GM23248 (cell line): ENCODE measurements at regions not wholly inside any gene's neighbourhood (a gene's known extent, or its start where the extent isn't known, plus 50 kb on each side); places are given as distances from the start of the nearest gene placed in this dataset.
A peak's percentile ranks its signal among the peaks of the same experiment; 100 is the strongest.
"Not testable (repeated sequence)": the region's sequence is repeated elsewhere in the genome, so short reads cannot be mapped to it uniquely, and the experiment has no call there.

Experiments
- DNase-seq: peaks from one replicate; pipeline ENCODE4 v3.0.0-alpha.2; 2015
- H2AFZ ChIP-seq: fragments of 200-600 bp; sonication (generic); 2 replicates; pipeline ENCODE4 v1.6.1; 2016; ENCODE audit warnings: antibody characterized with exemption
- H3F3A ChIP-seq: fragments of 200-600 bp; sonication (generic); 2 replicates; pipeline ENCODE4 v1.6.1; 2016; ENCODE audit warnings: mild to moderate bottlenecking, antibody characterized with exemption, mixed run types; ENCODE audit not compliant: insufficient read depth
- H3K27ac ChIP-seq: fragments of 200-600 bp; sonication (generic); 2 replicates; pipeline ENCODE4 v1.5.1; 2016; ENCODE audit warnings: mild to moderate bottlenecking
- H3K27me3 ChIP-seq: fragments of 200-600 bp; sonication (generic); replicated peaks from 2 replicates; pipeline ENCODE4 v1.6.1; 2016; ENCODE audit warnings: mild to moderate bottlenecking; ENCODE audit not compliant: insufficient read depth
- H3K36me3 ChIP-seq: fragments of 200-600 bp; sonication (generic); 2 replicates; pipeline ENCODE4 v1.6.1; 2016; ENCODE audit warnings: low read depth, mild to moderate bottlenecking
- H3K4me1 ChIP-seq: fragments of 200-600 bp; sonication (generic); 2 replicates; pipeline ENCODE4 v1.6.1; 2016; ENCODE audit warnings: mild to moderate bottlenecking; ENCODE audit not compliant: insufficient read depth
- H3K4me2 ChIP-seq: fragments of 200-600 bp; sonication (generic); one replicate; pipeline ENCODE4 v1.6.1; 2016; ENCODE audit warnings: mild to moderate bottlenecking; ENCODE audit not compliant: unreplicated experiment
- H3K4me3 ChIP-seq: fragments of 200-600 bp; sonication (generic); 2 replicates; pipeline ENCODE4 v1.5.1; 2016; ENCODE audit warnings: mild to moderate bottlenecking
- H3K79me2 ChIP-seq: fragments of 200-600 bp; sonication (generic); 2 replicates; pipeline ENCODE4 v1.6.1; 2016; ENCODE audit warnings: mild to moderate bottlenecking; ENCODE audit not compliant: insufficient read depth
- H3K9ac ChIP-seq: fragments of 200-600 bp; sonication (generic); 2 replicates; pipeline ENCODE4 v1.6.1; 2016; ENCODE audit warnings: mild to moderate bottlenecking
- H3K9me2 ChIP-seq: fragments of 200-600 bp; sonication (generic); 2 replicates; pipeline ENCODE4 v1.6.1; 2016; ENCODE audit warnings: mixed run types, mild to moderate bottlenecking, moderate library complexity; ENCODE audit not compliant: insufficient read depth
- H3K9me3 ChIP-seq: fragments of 200-600 bp; sonication (generic); one replicate; pipeline ENCODE4 v1.6.1; 2017; ENCODE audit warnings: low read depth
- H4K20me1 ChIP-seq: fragments of 200-600 bp; sonication (generic); 2 replicates; pipeline ENCODE4 v1.6.0; 2016; ENCODE audit not compliant: insufficient read depth
- EZH2 ChIP-seq: fragments of 200-600 bp; sonication (generic); IDR thresholded peaks from 2 replicates; pipeline ENCODE4 v1.6.1; 2018; ENCODE audit warnings: antibody characterized with exemption, mild to moderate bottlenecking; ENCODE audit not compliant: insufficient read depth, poor library complexity, severe bottlenecking
- EZH2phosphoT487 ChIP-seq: fragments of 200-600 bp; sonication (generic); IDR thresholded peaks from 2 replicates; pipeline ENCODE4 v1.6.1; 2018; ENCODE audit warnings: antibody characterized with exemption, moderate library complexity, mild to moderate bottlenecking, low read depth; ENCODE audit not compliant: insufficient read depth
- WGBS, 2 experiments: methylation state at CpG; one replicate each; pipeline ENCODE4 v1.1.6; 2015 to 2017; ENCODE audit warnings: low lambda C conversion rate in 2 of 2, low coverage in 1 of 2; ENCODE audit errors: missing lambda C conversion rate in 2 of 2; 5-methylcytosine and 5-hydroxymethylcytosine counted together
- in situ Hi-C: fragments of 300-500 bp; cut with MboI; formaldehyde crosslinking; loops from 2 replicates; pipeline ENCODE4 v1.15.0; 2020

GRCh38 chr11:104678408-104678807 lies 219.9 kb downstream of the CASP12 start:
- peaks cover 5% of the 10 kb centered on the region; the same call in 1 of the 2 replicates for H3K9me2 ChIP-seq
- no peaks in the 10 kb centered on the region for H4K20me1 ChIP-seq
- in situ Hi-C loops = no loop called here
- H3K27ac ChIP-seq = no peak overlapping the region
- no peak overlapping the region for H3K9ac ChIP-seq
- H3K4me2 ChIP-seq = no peak overlapping the region
- H3K9me3 ChIP-seq = no peaks in the 10 kb centered on the region
- H3K4me1 ChIP-seq = no peaks in the 10 kb centered on the region
- DNase-seq = no peak
- TF ChIP-seq EZH2phosphoT487 = no peak
- no peaks in the 10 kb centered on the region for H3F3A ChIP-seq
- H3K27me3 ChIP-seq = no peaks in the 10 kb centered on the region
- H3K36me3 ChIP-seq = no peaks in the 10 kb centered on the region
- WGBS, 2 experiments = 61 to 65% methylated on average over 2 of the region's 2 CpGs
- no peak overlapping the region for H2AFZ ChIP-seq
- no peaks in the 10 kb centered on the region for H3K79me2 ChIP-seq
- no peak overlapping the region for H3K4me3 ChIP-seq

- H3K36me3 ChIP-seq, H3K4me2 ChIP-seq, H3K4me3 ChIP-seq, H3K27me3 ChIP-seq, H3K9me3 ChIP-seq, H4K20me1 ChIP-seq, H3K9me2 ChIP-seq, H3K27ac ChIP-seq, DNase-seq, in situ Hi-C loops, H2AFZ ChIP-seq, H3F3A ChIP-seq, H3K79me2 ChIP-seq, H3K4me1 ChIP-seq, H3K9ac ChIP-seq: not testable (repeated sequence)
- 55 to 86% methylated on average over 1 of the region's 3 CpGs for WGBS, 2 experiments
Measured at GRCh38 chr11:104677069-104677468, 221.2 kb downstream of the CASP12 start.

- in situ Hi-C loops = no loop called here
- Histone ChIP-seq H3F3A (no peaks in the 10 kb centered on the region), H4K20me1 (no peaks in the 10 kb centered on the region), H3K27ac (no peak overlapping the region), H3K4me3 (no peak overlapping the region), H3K9me3 (no peaks in the 10 kb centered on the region), H3K9ac (no peak overlapping the region), H3K4me2 (no peak overlapping the region), H3K27me3 (peaks cover 12% of the 10 kb centered on the region), H2AFZ (no peak overlapping the region), H3K4me1 (no peaks in the 10 kb centered on the region; the same call in 1 of the 2 replicates), H3K9me2 (no peaks in the 10 kb centered on the region), H3K36me3 (no peaks in the 10 kb centered on the region), H3K79me2 (no peaks in the 10 kb centered on the region)
- TF ChIP-seq EZH2phosphoT487 (no peak), EZH2 (no peak)
- DNase-seq = no peak
Measured at GRCh38 chr11:104672897-104673296, 225.4 kb downstream of the CASP12 start.

GRCh38 chr11:104668797-104669463 lies 229.3 kb downstream of the CASP12 start:
- no peaks in the 10 kb centered on the region for H3F3A ChIP-seq
- DNase-seq = peak; percentile 58
- no peak overlapping the region for H3K4me3 ChIP-seq
- peaks cover 15% of the 10 kb centered on the region for H3K27me3 ChIP-seq
- 70% methylated on average over 5 of the region's 5 CpGs for WGBS, 2 experiments
- H2AFZ ChIP-seq = no peak overlapping the region
- H3K27ac ChIP-seq = no peak overlapping the region
- no peaks in the 10 kb centered on the region for H3K9me2 ChIP-seq
- H3K4me1 ChIP-seq = no peaks in the 10 kb centered on the region; the same call in 1 of the 2 replicates
- in situ Hi-C loops = no loop called here
- no peak overlapping the region for H3K9ac ChIP-seq
- H3K4me2 ChIP-seq = no peak overlapping the region
- no peaks in the 10 kb centered on the region for H3K79me2 ChIP-seq
- no peaks in the 10 kb centered on the region for H3K36me3 ChIP-seq
- no peaks in the 10 kb centered on the region for H4K20me1 ChIP-seq
- TF ChIP-seq EZH2phosphoT487 = no peak
- TF ChIP-seq EZH2 = no peak
- H3K9me3 ChIP-seq = no peaks in the 10 kb centered on the region

- Histone ChIP-seq H3F3A (no peaks in the 10 kb centered on the region), H2AFZ (no peak overlapping the region), H3K4me2 (no peak overlapping the region), H3K9ac (no peak overlapping the region), H3K27ac (no peak overlapping the region), H4K20me1 (no peaks in the 10 kb centered on the region), H3K79me2 (no peaks in the 10 kb centered on the region), H3K9me3 (no peaks in the 10 kb centered on the region), H3K9me2 (no peaks in the 10 kb centered on the region), H3K4me3 (no peak overlapping the region), H3K27me3 (peaks cover 13% of the 10 kb centered on the region), H3K4me1 (no peaks in the 10 kb centered on the region; the same call in 1 of the 2 replicates), H3K36me3 (no peaks in the 10 kb centered on the region)
- no peak for DNase-seq
- TF ChIP-seq EZH2phosphoT487 = no peak
- no peak for TF ChIP-seq EZH2
- in situ Hi-C loops = no loop called here
- 4 to 17% methylated on average over 2 of the region's 2 CpGs for WGBS, 2 experiments
Measured at GRCh38 chr11:104666624-104667023, 231.6 kb downstream of the CASP12 start.
